GM21390 (cell line): ENCODE measurements at regions not wholly inside any gene's neighbourhood (a gene's known extent, or its start where the extent isn't known, plus 50 kb on each side); places are given as distances from the start of the nearest gene placed in this dataset.

Experiments used
- ATAC-seq: cut with Tn5 transposase; IDR thresholded peaks from one replicate; pipeline ENCODE4 v1.9.1; 2021; ENCODE audit not compliant: unreplicated experiment

DNA sequence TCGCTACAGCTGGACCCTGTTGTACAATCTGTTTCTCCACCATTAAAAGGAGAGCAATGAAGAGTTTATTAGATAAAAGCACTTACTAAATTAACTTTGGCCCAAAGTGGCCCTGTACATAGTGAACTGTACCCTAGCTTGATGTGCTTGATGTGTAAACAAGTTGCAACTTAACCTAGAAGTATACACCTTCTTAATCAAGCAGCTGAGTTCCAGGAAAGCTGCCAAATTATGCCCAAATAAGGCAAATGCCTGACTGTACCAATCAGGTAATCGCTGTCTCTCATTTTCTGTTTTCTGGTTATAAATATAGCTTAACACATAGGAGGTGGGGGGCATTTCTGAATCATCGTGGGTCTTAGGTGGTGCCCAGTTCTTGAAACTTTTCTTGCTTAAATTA, 704.8 kb upstream of the CBLB start:
- ATAC-seq, result no peak

DNA sequence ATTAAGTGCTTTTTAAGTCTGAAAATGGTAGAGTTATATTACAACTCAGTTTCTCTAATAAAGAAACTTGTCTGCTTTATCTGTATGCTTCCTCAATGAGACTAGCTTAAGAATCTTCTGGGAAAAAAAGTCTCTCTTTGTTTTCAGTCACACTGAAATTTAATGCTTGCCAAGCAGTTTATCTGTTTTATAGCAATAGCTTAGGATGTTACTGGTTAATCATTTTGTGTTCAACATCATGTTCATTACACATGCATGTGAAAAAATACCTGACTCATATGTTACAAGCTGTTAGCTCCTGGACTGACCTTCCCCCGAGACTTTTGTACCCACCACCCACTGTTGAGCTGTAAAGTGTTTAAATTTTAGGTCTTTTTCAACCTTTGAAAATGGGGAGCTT, 706.2 kb upstream of the CBLB start:
- ATAC-seq, result no peak

DNA sequence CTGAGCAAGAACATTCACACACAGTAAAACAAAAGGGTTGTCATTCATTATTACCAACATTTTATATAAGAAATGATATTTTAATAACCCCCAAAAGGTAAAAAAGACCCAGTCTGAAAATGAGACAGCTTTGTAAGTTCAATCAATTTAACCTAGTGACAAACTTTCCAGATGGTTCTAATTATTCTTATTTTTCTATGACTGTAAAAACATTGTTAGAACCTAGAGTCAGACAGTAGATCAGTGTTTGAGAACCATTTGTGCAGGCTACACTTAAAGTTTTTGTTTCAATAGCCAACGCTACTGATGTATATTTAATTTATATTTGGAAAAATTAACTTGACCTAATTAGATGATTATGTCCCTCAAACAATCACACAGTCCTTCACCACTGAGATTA, 708.4 kb upstream of the CBLB start:
- ATAC-seq, result no peak

DNA sequence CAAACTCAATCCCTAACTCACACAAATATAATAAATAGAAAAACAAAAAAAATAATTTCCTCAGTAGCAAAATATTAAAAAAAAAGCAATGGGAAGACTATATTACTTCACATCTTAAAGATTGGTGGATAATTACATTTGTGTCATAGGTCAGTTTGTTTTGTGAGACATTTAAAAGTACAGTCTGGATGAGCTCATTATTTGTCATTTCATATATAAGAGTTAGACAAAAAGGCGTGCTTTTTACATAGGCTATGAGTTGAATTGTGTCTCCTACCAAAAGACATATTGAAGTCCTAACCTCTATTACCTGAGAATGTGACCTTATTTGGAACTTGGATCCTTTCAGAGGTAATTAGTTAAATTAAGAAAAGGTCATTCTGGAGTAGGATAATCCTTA, 710.1 kb upstream of the CBLB start:
- no peak for ATAC-seq

DNA sequence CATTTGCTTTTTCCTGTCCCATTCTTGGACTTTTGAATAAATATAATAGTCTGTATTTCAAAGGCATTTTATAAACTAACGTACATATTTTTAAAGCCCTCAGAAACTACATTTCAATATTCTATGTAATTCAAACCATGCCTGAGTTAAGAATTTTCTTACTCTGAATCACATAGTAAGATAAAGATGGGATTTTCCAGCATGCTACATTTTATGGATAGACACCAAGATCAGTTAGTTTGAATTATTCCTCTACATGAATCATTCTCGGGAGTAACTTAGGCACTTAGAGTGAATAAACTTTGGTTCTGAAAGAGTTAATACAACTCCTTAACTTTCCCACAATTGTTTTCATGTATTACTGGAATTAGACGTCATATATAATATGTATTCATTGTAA, 713.3 kb upstream of the CBLB start:
- ATAC-seq, result no peak

DNA sequence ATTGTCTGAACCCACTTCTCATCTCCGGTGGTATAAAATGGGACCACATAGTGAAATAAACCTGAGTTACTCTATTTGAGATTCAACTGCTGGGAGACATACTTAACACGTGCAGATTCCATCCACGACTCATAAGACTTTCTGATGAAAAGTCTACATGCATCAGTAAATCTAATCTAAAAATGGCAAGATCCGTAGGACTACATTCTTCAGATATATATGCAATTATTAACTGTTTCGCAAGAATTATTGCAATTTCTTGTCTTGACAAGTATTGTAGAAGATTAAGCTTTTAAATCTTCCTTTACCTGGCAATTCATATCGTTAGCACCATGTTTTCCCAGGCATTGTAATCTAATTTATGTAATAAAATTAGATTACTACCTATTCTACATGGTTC, 718.7 kb upstream of the CBLB start:
- ATAC-seq, result no peak

DNA sequence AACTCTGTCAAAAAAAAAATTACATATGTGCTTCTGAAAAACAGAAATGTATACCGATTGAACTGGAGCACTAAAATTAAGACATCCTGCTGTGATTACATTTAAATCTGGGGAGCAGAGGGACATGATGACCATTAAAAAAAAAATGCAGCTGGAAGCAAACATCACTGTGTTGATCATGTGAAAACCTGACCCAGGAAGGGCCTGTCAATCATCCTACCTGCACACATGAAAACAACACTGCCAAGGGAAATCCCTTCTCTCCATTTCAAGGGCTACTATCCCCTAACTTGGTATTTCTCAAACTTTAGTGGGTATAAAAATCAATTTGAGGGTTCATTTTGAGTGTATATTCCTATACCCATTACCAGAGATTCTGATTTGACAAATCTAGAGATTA, 719.9 kb upstream of the CBLB start:
- no peak for ATAC-seq

DNA sequence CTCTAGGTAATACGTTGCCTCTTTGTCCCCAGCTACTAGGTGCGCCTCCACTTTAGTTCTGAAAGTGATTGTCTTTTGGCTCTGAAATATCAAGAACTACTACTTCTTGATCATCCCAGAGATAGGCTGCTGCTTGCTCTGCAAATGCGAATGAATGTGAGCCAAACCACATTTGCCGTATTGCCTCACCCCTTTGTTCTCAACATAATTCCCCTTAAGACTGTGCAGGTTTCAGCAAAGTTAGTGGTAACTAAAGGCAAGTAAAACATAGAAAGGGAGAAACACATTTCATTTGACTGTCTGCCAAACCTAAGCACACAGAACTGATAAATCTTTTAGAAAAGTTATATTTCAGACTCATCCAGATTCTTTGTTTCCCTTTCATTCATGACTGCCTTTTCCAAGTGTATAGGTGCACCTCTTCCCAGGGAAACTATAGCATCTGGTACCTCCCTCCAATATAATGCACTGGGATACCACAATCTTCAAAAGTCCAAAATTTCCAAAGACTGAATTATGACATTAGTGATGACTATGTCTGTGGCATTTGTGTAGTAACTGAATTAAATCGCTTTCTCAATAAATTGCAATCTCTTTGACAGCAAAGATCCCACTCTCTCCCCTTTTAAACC, 720.6 kb upstream of the CBLB start:
- no peak for ATAC-seq

DNA sequence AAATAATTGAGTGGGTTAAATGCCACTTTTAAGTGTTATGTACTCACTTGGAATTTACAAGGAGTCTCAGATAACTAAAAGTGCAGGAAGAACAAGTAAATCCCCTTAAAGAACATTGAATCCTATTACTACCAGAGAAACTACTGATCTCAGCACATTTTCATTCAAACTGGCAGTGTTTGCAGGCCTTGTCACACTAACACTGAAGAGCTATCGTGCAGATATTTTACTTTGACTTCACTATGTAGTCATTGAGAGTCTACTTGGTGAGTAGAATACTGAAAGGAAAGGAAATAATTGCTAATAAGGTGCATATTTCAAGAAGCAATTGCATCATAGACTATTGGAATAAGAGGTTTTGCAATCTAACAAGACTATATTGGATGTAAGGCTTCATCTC, 721.4 kb upstream of the CBLB start:
- ATAC-seq, result no peak

DNA sequence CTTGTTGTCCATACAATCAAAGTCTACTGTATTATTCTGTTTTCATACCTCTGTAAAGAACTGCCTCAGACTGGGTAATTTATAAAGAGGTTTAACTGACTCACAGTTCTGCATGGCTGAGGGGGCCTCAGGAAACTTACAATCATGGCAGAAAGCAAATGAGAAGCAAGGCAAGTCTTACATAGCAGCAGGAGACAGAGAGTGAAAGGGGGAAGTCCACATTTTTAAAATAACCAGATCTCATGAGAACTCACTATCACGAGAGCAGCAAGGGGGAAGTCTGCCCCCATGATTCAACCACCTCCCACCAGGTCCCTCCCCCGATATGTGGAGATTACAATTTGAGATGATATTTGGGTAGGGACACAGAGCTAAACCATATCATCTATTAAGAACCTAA, 724.6 kb upstream of the CBLB start:
- ATAC-seq, result no peak

DNA sequence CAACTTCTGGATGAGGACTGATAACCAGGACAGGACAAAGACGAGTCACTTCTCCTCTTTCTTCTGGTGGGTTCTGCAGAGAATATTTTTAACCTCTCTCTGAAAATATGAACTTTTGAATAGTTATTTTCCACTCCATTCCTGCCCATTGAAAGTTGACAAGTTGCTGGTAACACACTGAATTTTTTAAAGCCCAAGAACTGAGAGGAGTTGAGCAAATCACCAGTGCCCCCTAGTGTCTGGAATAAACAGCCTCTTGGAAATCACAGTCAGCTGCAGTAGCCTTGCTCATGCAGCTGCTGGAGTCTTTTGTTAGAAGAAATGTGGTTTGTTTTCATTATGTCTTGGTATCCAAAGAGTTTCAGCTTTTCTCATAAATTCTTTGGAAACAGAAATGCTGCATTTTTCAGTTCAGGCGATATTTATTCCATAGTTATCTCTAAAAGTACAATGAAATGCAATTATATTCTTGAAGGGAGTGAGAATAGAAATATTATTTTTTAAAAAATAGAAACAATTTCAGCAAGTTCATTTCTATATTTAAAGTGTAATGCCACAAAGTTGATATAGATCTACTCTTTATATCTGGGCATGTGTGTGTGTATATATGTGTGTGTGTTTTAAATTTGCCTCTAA, 741.0 kb upstream of the CBLB start:
- peak; percentile 82 for ATAC-seq

DNA sequence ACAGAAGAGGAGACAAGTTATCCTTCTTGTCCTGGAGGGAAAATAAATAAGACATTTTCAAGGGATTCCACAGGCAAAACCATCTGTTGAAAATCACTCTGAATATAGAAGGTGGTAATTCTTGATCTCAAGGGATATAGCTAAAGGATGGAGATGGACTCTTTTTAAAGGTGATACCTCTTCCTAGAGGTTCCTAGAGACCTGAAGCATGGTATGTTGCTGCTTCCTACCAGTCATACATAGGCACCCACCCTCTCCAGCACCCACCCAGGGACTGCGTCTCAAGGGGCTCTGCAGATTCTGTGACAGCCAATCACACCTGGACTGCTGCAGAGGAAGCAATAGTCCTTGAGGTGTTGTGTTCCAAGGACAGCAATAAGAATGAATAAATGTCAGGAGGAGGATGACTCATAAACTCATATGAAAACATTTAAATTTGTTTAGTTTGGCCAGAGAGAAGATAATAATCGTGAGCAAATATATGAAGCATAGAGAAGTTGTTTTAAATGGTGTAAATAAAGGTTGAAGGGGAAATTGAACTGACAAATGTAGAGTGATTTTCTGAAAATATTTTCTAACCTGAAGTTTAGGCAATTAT, 741.6 kb upstream of the CBLB start:
- ATAC-seq, result no peak

DNA sequence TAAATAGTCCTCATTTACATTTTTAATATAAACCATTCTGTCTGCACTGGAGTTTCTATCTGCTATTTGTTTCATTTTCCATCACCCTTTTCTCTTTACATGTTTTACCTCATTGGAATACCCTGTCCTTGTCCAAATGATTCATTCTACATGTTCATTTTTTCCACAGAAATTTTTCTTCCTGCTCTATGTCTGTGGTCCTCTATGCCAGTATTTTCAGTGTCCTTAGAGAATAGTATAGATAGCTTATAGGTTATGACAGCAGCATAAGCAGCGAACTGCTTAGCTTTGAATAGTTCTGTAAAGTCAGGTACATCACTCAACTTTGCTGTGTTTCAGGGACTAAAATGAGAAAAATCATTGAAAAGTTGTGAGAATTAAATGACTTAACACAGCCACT, 742.3 kb upstream of the CBLB start:
- no peak for ATAC-seq

DNA sequence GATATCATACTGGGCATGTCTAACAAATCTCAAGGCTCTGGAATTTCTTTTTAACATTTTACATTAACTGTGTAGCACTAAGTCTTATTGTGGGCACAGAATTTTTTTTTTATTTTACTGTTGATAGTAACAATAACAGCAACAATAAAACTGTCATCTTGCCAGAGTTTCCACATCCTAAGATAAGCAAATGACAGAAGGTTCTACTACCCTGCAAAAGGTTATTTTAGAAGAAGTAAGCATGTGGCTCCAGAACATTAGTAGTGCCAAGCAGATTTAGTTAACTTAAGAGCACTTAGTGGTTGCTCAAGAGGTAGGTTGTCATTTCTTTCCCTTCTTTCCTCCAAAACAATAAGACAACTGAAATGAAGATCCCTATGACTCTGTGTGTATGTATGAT, 743.0 kb upstream of the CBLB start:
- ATAC-seq, result no peak

DNA sequence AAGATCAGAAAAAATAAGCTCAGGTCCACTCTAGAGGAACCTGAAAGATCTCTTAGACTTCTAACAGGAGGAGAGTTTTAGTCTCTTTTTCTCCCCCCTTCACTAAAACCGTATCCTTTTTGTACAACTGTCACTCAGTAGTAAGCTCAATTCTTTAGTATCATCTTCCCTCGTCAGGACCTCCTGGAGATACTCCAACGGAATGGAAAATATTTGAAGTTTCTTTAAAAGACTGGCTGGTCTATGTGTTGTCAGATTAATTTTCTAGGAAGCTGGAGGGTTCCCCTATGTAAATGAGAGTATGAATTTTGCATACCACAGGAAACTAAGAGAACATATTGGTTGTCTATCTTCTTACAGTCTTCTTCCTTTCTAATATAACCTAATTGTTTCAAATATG, 747.7 kb upstream of the CBLB start:
- no peak for ATAC-seq

DNA sequence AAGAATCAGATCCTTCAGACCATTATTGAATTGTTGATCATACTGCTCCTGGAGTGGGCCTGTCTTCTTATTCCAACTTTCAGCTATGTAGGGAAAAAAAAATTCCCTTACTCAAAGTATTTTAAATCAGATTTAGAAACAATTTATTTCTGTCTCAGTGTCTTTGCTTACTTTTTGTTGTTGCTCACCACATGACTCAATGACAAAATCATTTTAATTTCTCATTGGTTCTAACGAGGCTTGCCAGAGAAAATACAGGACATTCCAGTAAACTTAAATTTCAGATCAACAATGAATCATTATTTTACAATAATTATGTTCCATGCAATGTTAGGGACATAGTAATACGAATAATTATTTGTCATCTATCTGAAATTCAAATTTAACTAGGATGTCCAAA, 748.5 kb upstream of the CBLB start:
- no peak for ATAC-seq

DNA sequence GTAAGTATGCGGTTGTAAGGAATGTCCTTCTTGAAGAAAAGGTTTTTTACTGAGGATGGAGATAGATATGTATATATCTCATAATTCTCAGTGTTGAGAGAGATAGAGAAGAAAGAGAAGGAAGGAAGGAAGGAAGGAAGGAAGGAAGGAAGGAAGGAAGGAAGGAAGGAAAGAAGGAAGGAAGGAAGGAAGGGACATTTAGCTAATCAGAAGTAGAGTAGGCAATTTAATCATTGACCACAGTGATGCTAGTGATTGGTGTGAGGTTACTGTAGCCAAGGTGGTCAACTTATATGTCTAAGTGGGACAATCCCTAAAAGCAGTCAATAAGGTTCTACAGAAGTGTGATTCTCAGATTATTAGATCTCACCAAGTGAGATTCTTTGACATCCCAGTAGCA, 751.8 kb upstream of the CBLB start:
- ATAC-seq, result no peak

DNA sequence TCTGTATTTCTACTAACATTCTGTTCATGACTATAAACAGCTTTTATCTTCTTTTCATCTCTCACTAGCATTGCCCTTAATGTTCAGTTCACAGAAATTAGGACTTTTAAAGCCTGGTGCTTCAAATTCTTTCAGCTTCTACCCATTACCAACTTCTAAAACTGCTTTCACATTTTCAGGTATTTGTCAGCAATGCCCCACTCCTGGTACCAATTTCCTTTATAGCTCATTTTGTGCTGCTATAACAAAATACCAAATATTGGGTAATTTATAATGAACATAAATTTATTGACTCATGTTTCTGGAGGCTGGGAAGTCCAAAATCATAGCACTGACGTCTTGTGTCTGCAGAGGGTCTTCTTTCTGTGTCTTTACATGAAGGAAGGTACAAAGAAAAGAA, 753.1 kb upstream of the CCDC54 start:
- no peak for ATAC-seq

DNA sequence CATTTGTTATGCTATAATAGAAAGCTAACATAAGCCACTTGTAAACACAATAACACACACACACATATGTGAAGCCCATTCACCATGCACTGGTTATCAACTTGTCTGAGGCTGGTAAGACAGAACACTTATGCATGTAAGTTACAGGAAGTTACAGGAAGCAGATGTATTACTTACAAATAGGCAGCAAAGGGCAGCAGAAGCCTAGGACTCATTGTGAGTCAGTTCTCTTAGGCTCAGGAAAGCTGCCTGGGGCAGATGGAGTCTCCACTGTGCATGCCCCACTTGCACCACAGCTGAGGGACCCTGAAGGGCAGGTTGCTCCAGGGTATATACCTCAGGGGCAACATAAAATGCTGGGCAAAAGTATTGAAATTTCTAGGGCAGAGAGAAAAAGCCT, 748.8 kb upstream of the CCDC54 start:
- ATAC-seq, result no peak

DNA sequence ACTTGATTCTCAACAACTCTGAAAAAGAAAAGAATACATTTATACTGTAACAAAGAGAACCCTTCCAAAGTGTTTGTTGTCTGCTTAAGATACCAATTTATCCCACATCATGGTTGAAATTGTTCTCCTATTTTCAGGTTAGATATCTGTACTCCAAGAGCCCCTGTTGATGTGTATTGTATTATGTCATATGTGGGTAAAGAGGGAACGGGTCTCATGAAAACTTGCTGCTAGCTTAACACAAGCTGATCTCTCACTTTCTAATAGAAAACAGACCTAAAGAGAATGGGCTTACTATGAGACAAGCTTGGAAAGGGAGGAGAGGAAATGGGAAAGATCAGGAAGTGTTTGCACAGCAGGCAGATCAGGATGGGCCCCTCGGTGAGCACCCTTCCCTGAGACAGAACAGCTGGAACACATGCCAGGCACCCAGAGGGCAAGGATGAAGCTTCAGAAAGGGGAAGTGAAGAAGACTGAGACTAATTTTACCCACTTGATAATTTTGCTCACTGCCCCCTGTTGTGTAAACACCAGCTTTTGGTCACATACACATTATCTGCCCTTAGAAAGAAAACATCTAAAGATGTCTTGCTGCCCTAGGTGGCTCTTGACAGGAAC, 747.9 kb upstream of the CCDC54 start:
- ATAC-seq, result peak; percentile 85

DNA sequence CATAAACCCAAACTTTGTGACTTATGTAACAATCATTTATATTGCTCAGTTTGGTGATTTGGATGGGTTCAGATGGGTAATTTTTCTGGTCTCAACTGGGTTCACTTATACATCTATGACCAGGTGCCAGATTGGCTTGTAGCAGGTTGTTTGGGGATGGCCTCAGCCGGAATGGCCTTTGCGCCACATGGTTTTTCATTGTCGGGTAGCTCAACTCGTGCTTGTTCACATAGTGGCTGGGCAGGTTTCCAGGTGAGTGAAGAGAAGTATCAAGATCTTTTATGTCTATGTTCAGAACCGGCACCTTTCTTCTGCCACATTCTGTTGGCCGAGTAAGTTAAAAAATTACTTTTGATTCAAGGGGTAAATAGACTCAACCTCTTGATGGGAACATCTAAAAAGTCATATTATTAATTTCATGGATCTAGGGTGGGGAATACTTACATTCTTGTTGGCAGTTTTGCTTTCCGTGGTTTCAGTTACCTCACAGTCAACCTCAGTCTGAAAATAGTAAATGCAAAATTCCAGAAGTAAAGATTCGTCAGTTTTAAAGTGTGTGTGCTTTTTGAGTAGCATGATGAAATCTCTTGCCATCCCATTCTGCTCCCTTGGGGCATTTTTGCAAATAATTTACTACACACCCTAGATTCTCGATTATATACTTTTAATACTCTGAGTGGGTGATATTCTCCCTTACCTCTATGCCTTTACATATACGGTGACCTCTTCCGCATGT, 745.7 kb upstream of the CCDC54 start:
- no peak for ATAC-seq

DNA sequence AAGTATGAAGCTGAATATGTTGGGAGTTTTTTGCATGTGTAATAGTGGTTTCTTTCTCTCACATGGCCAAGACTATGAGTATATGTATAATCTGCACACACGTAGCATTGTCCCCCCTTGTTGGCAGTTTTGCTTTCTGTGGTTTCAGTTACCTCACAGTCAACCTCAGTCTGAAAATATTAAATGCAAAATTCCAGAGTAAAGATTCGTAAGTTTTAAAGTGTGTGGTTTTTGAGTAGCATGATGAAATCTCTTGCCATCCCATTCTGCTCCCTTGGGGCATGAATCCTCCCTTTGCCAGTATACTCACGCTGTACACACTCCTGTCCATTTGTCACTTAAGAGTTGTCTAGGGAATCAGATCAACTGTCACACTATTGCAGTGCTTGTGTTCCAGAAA, 742.0 kb upstream of the CCDC54 start:
- peak; percentile 65 for ATAC-seq
